Mesenchymal stem cell (in vitro differentiated cells and primary cell): ENCODE measurements at regions not wholly inside any gene's neighbourhood (a gene's known extent, or its start where the extent isn't known, plus 50 kb on each side); places are given as distances from the start of the nearest gene placed in this dataset.

Experiments
- DNase-seq: peaks from one replicate; pipeline ENCODE4 v3.0.0-alpha.2; 2013
- H2AFZ ChIP-seq: one replicate; pipeline ENCODE4 v1.6.1; 2013; ENCODE audit warnings: low read depth, mild to moderate bottlenecking, control low read depth, inconsistent platforms, low read length, moderate library complexity
- H2AK5ac ChIP-seq: 2 replicates; pipeline ENCODE4 v1.6.1; 2013; ENCODE audit warnings: low read length, moderate library complexity, mild to moderate bottlenecking, inconsistent platforms; ENCODE audit not compliant: severe bottlenecking
- H2BK120ac ChIP-seq: one replicate; pipeline ENCODE4 v1.6.1; 2013; ENCODE audit warnings: low read depth, mild to moderate bottlenecking, inconsistent platforms, low read length, moderate library complexity
- H2BK12ac ChIP-seq, 2 experiments: one replicate each; pipeline ENCODE4 v1.6.1; 2013; ENCODE audit warnings: inconsistent platforms in 2 of 2, low read length in 2 of 2, mild to moderate bottlenecking in 2 of 2, moderate library complexity in 2 of 2, control low read depth in 1 of 2
- H2BK15ac ChIP-seq: one replicate; pipeline ENCODE4 v1.6.1; 2013; ENCODE audit warnings: mild to moderate bottlenecking, low read depth, inconsistent platforms; ENCODE audit not compliant: poor library complexity, severe bottlenecking
- H2BK5ac ChIP-seq: 2 replicates; pipeline ENCODE4 v1.6.1; 2013; ENCODE audit warnings: low read depth, mild to moderate bottlenecking, low read length, control low read depth, inconsistent platforms; ENCODE audit not compliant: poor library complexity, severe bottlenecking
- H3K14ac ChIP-seq, 2 experiments: one replicate each; pipeline ENCODE4 v1.6.1; 2013; ENCODE audit warnings: inconsistent platforms in 2 of 2, low read length in 2 of 2, control low read depth in 1 of 2, mild to moderate bottlenecking in 1 of 2, moderate library complexity in 1 of 2
- H3K18ac ChIP-seq, 2 experiments: one replicate each; pipeline ENCODE4 v1.6.1; 2013; ENCODE audit warnings: inconsistent platforms in 2 of 2, low read length in 2 of 2, control low read depth in 1 of 2, low read depth in 1 of 2, mild to moderate bottlenecking in 1 of 2
- H3K23ac ChIP-seq, 2 experiments: one replicate each; pipeline ENCODE4 v1.6.1; 2013; ENCODE audit warnings: inconsistent platforms in 2 of 2, low read length in 2 of 2, mild to moderate bottlenecking in 2 of 2, moderate library complexity in 2 of 2, control low read depth in 1 of 2
- H3K27ac ChIP-seq: 2 replicates; pipeline ENCODE4 v1.5.1; 2013; ENCODE audit warnings: mild to moderate bottlenecking, moderate library complexity, low read length, control low read depth, inconsistent platforms; ENCODE audit not compliant: poor library complexity, severe bottlenecking
- H3K27me3 ChIP-seq, 2 experiments: 2 replicates each; pipeline versions ENCODE4 v1.6.1 to v1.7.0; 2013; ENCODE audit warnings: low read length in 2 of 2, mild to moderate bottlenecking in 2 of 2, moderate library complexity in 2 of 2, control low read depth in 1 of 2, inconsistent platforms in 1 of 2; ENCODE audit not compliant: control insufficient read depth in 1 of 2, insufficient read depth in 1 of 2
- H3K36me3 ChIP-seq, 2 experiments: 2 replicates each; pipeline versions ENCODE4 v1.6.1 to v1.7.0; 2013; ENCODE audit warnings: low read length in 2 of 2, control low read depth in 1 of 2, inconsistent platforms in 1 of 2, low read depth in 1 of 2, mild to moderate bottlenecking in 1 of 2; ENCODE audit not compliant: insufficient read depth in 2 of 2, control insufficient read depth in 1 of 2
- H3K4ac ChIP-seq, 2 experiments: one replicate each; pipeline ENCODE4 v1.6.1; 2013; ENCODE audit warnings: inconsistent platforms in 2 of 2, low read length in 2 of 2, mild to moderate bottlenecking in 2 of 2, moderate library complexity in 2 of 2, control low read depth in 1 of 2, low read depth in 1 of 2
- H3K4me1 ChIP-seq: 2 replicates; pipeline ENCODE4 v1.6.1; 2013; ENCODE audit warnings: low read depth, low read length, control low read depth; ENCODE audit not compliant: control insufficient read depth, insufficient read depth
- H3K4me2 ChIP-seq: 2 replicates; pipeline ENCODE4 v1.6.1; 2013; ENCODE audit warnings: low read length, mild to moderate bottlenecking, inconsistent platforms; ENCODE audit not compliant: poor library complexity, severe bottlenecking
- H3K4me3 ChIP-seq, 2 experiments: 2 replicates each; pipeline versions ENCODE4 v1.5.1 to v1.7.0; 2013; ENCODE audit warnings: low read length in 2 of 2, mild to moderate bottlenecking in 2 of 2, control low read depth in 1 of 2, low read depth in 1 of 2; ENCODE audit not compliant: insufficient read depth in 1 of 2
- H3K79me1 ChIP-seq: replicated peaks from 2 replicates; pipeline ENCODE4 v1.6.1; 2013; ENCODE audit warnings: mild to moderate bottlenecking, control low read depth, low read length, inconsistent platforms; ENCODE audit not compliant: poor library complexity, severe bottlenecking
- H3K9ac ChIP-seq: 2 replicates; pipeline ENCODE4 v1.7.0; 2013; ENCODE audit warnings: mild to moderate bottlenecking, low read length, moderate library complexity
- H3K9me3 ChIP-seq: 2 replicates; pipeline ENCODE4 v1.7.0; 2013; ENCODE audit warnings: mild to moderate bottlenecking, low read length; ENCODE audit not compliant: control insufficient read depth
- H4K8ac ChIP-seq: one replicate; pipeline ENCODE4 v1.6.1; 2013; ENCODE audit warnings: inconsistent platforms, mild to moderate bottlenecking, low read length, moderate library complexity
- H4K91ac ChIP-seq: one replicate; pipeline ENCODE4 v1.6.1; 2013; ENCODE audit warnings: mild to moderate bottlenecking, low read length, inconsistent platforms
- WGBS: methylation state at CpG from one replicate; pipeline ENCODE4 v1.1.7; 2013; ENCODE audit warnings: mixed read lengths; 5-methylcytosine and 5-hydroxymethylcytosine counted together

DNA sequence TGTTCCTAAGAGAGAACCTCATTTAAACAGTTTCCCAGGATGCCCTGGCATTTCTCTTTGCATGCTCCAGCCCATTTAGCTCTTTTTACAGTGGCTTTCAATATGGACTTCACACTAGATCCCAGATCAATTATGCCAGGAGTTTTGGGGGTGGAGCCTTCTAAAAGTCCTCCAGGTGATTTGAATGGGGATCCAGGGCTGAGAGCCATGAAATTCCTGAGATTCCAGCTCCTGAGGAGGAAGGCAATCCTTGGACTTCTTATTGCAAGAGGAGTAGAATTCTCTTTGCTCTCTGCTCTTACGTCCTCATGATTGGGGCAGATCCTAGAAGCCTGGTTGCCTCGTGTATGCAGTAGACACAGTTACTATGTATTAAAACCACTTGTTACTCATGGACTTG lies 184.2 kb downstream of the DHX35 start:
- Histone ChIP-seq H3K23ac (no peak overlapping the region), H2AK5ac (no peak overlapping the region), H3K4ac (no peak overlapping the region), H3K27me3 (peaks cover 5 to 31% of the 10 kb centered on the region in 2 experiments), H3K18ac (no peak overlapping the region), H3K9me3 (no peaks in the 10 kb centered on the region), H4K8ac (no peak overlapping the region), H4K91ac (no peak overlapping the region), H3K4me1 (no peaks in the 10 kb centered on the region), H3K36me3 (no peaks in the 10 kb centered on the region), H2BK5ac (no peak overlapping the region), H2BK15ac (no peak overlapping the region), H2BK120ac (no peak overlapping the region), H3K9ac (no peak overlapping the region), H3K4me3 (no peak overlapping the region), H2BK12ac (no peak overlapping the region), H3K79me1 (no peaks in the 10 kb centered on the region), H3K4me2 (no peak overlapping the region), H2AFZ (no peak overlapping the region), H3K14ac (no peak overlapping the region), H3K27ac (no peak overlapping the region)
- DNase-seq, result no peak
- 71% methylated on average over 2 of the region's 2 CpGs for WGBS

GRCh38 chr20:39145921-39146320 lies 183.8 kb downstream of the DHX35 start:
- WGBS, result 40% methylated on average over 2 of the region's 2 CpGs
- no peak overlapping the region for H2BK120ac ChIP-seq
- H4K91ac ChIP-seq, result no peak overlapping the region
- no peak overlapping the region for H3K27ac ChIP-seq
- no peak overlapping the region for H3K4me3 ChIP-seq
- no peak overlapping the region for H3K4me2 ChIP-seq
- no peak overlapping the region for H3K14ac ChIP-seq
- DNase-seq, result no peak
- H2AFZ ChIP-seq, result no peak overlapping the region
- no peak overlapping the region for H3K23ac ChIP-seq
- H2BK12ac ChIP-seq, result no peak overlapping the region
- H4K8ac ChIP-seq, result no peak overlapping the region
- H3K79me1 ChIP-seq, result no peaks in the 10 kb centered on the region
- no peak overlapping the region for H3K18ac ChIP-seq
- no peak overlapping the region for H3K9ac ChIP-seq
- no peak overlapping the region for H3K4ac ChIP-seq
- peaks cover 5 to 36% of the 10 kb centered on the region in 2 experiments for H3K27me3 ChIP-seq
- no peak overlapping the region for H2AK5ac ChIP-seq
- H2BK15ac ChIP-seq, result no peak overlapping the region
- H3K36me3 ChIP-seq, result no peaks in the 10 kb centered on the region
- H2BK5ac ChIP-seq, result no peak overlapping the region
- no peaks in the 10 kb centered on the region for H3K4me1 ChIP-seq
- H3K9me3 ChIP-seq, result no peaks in the 10 kb centered on the region

DNA sequence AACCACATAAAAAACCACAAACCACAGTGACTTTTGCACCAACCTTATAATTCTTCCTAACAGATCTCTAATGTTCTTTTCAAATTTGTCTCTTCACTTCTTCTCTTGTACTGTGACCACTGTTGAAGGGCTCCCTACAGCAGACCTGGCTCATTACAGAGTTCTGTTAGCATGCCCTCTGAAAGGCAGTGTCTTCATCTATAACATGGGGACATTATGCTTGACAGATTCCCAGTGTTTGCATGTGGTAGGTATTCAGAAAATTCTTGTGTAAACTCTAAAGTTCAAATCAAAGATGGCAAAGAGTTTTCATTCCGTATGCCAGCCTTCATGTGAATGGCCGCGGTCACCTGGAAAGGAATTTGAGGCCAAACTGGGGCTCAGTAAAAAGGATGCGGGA lies 182.6 kb downstream of the DHX35 start:
- DNase-seq, result no peak
- no peaks in the 10 kb centered on the region for H3K36me3 ChIP-seq

DNA sequence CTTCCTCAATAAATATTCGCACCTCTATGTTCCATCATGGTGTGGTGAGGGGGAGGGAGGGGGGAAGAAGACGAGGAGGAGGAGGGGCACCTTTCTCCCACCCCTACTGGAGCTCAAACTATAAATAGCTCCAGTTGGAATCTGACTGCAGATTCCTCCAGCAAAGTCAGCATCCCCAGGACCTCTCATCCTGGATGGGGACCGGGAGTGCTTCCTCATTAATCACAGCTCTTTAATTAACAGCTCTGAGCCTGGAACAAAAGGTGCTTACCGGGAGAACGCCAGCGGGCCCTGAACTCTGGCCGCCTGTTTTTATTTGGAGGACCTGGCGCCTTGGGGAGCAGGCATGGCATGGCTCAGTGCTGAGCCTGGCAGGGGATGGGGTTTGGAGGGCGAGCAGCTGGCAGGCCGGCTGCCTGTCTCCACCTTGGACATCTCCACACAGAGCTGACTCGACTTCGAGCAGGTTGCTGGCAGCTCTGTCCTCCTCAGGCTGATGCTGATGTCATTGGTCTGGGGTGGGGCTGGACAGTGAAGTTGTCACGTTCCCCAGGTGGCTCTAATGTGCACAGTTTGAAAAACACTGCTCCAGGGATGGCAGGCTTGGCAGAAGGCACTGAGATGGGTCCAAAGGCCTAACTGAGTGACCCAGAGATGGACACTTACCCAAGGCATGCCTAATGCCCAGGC lies 180.4 kb downstream of the DHX35 start:
- H2BK5ac ChIP-seq, result no peak overlapping the region
- H2BK15ac ChIP-seq, result no peak overlapping the region
- no peak overlapping the region for H4K8ac ChIP-seq
- WGBS, result 73% methylated on average over 11 of the region's 13 CpGs
- no peak overlapping the region for H3K4ac ChIP-seq
- no peak overlapping the region for H3K18ac ChIP-seq
- H3K36me3 ChIP-seq, result no peaks in the 10 kb centered on the region
- H3K79me1 ChIP-seq, result no peaks in the 10 kb centered on the region
- no peak overlapping the region for H3K4me3 ChIP-seq
- H3K23ac ChIP-seq, result no peak overlapping the region
- no peak for DNase-seq
- H3K9ac ChIP-seq, result no peak overlapping the region
- no peak overlapping the region for H2AK5ac ChIP-seq
- H2BK120ac ChIP-seq, result no peak overlapping the region
- H3K4me1 ChIP-seq, result no peaks in the 10 kb centered on the region
- H4K91ac ChIP-seq, result no peak overlapping the region
- H3K9me3 ChIP-seq, result no peaks in the 10 kb centered on the region
- H3K14ac ChIP-seq, result no peak overlapping the region
- no peak overlapping the region for H2BK12ac ChIP-seq
- peaks cover 5 to 45% of the 10 kb centered on the region in 2 experiments for H3K27me3 ChIP-seq
- no peak overlapping the region for H2AFZ ChIP-seq
- H3K4me2 ChIP-seq, result no peak overlapping the region
- no peak overlapping the region for H3K27ac ChIP-seq

More for the DNA sequence above, 182.6 kb downstream of the DHX35 start:
- H3K79me1 ChIP-seq, result no peaks in the 10 kb centered on the region
- peaks cover 5 to 41% of the 10 kb centered on the region in 2 experiments for H3K27me3 ChIP-seq
- no peak overlapping the region for H3K27ac ChIP-seq
- no peak overlapping the region for H2AFZ ChIP-seq
- H2BK5ac ChIP-seq, result no peak overlapping the region
- H2BK120ac ChIP-seq, result no peak overlapping the region
- H3K4me3 ChIP-seq, result no peak overlapping the region
- H4K8ac ChIP-seq, result no peak overlapping the region
- no peak overlapping the region for H3K23ac ChIP-seq
- H2BK12ac ChIP-seq, result no peak overlapping the region
- H3K9ac ChIP-seq, result no peak overlapping the region
- H3K4ac ChIP-seq, result no peak overlapping the region
- 94% methylated on average over 4 of the region's 4 CpGs for WGBS
- no peak overlapping the region for H4K91ac ChIP-seq
- no peak overlapping the region for H3K18ac ChIP-seq
- no peak overlapping the region for H3K4me2 ChIP-seq
- H2AK5ac ChIP-seq, result no peak overlapping the region
- no peak overlapping the region for H2BK15ac ChIP-seq
- H3K4me1 ChIP-seq, result no peaks in the 10 kb centered on the region
- no peaks in the 10 kb centered on the region for H3K9me3 ChIP-seq
- H3K14ac ChIP-seq, result no peak overlapping the region
